Endothelial cell of umbilical vein (primary cell): ENCODE measurements at regions not wholly inside any gene's neighbourhood (a gene's known extent, or its start where the extent isn't known, plus 50 kb on each side); places are given as distances from the start of the nearest gene placed in this dataset.

Experiments
- BruUV-seq: library from RNA; stranded (reverse); fragments of 400-500 nt; replicated peaks from 2 replicates; lab custom pipeline; 2021; lab: Mats Ljungman, UMichigan
- CTCF ChIA-PET: fragments of 300-600, 350-600 bp; sonication (Branson Sonifier 250); formaldehyde crosslinking; loops from one replicate; lab custom pipeline; 2021; ENCODE audit warnings: antibody characterized with exemption, inconsistent platforms; lab: Charles Lee
- POLR2A ChIA-PET: fragments of 300-600, 350-600 bp; sonication (Branson Sonifier 250); formaldehyde crosslinking; loops from one replicate; lab custom pipeline; 2021; ENCODE audit warnings: antibody characterized with exemption, inconsistent platforms; lab: Charles Lee
- DNase-seq: peaks from one replicate; pipeline ENCODE4 v3.0.0-alpha.2; 2011; ENCODE audit warnings: low read depth, low spot score
- FAIRE-seq: peaks from 2 replicates; lab custom pipeline; 2011; peaks lifted over from hg19 to GRCh38; lab: Jason Lieb, UNC
- H2AFZ ChIP-seq: 2 replicates; pipeline ENCODE4 v1.6.0; 2012; ENCODE audit warnings: low read depth, low read length, control low read depth, inconsistent platforms
- H3K27ac ChIP-seq: 2 replicates; pipeline ENCODE4 v1.5.1; 2011; ENCODE audit warnings: low read depth, mild to moderate bottlenecking, control low read depth, low read length, moderate library complexity; ENCODE audit not compliant: insufficient read depth
- H3K27me3 ChIP-seq, 2 experiments: 2 replicates each; pipeline versions ENCODE4 v1.6.0 to v1.6.1; 2011; ENCODE audit warnings: low read length in 2 of 2, mixed read lengths in 1 of 2; ENCODE audit not compliant: control insufficient read depth in 2 of 2, insufficient read depth in 2 of 2
- H3K36me3 ChIP-seq, 2 experiments: 2 replicates in 1 of 2; 3 replicates in 1 of 2; pipeline ENCODE4 v1.5.1; 2011; ENCODE audit warnings: low read length in 2 of 2, mild to moderate bottlenecking in 1 of 2, moderate library complexity in 1 of 2; ENCODE audit not compliant: control insufficient read depth in 2 of 2, insufficient read depth in 2 of 2; ENCODE audit errors: extremely low read depth in 1 of 2
- H3K4me1 ChIP-seq: 3 replicates; pipeline ENCODE4 v1.5.1; 2011; ENCODE audit warnings: mild to moderate bottlenecking, low read length; ENCODE audit not compliant: control insufficient read depth, insufficient read depth; ENCODE audit errors: extremely low read depth
- H3K4me2 ChIP-seq: 2 replicates; pipeline ENCODE4 v1.6.1; 2011; ENCODE audit warnings: low read length, control low read depth, mixed read lengths; ENCODE audit not compliant: insufficient read depth
- H3K4me3 ChIP-seq, 3 experiments: fragments of 200-600 bp in 1 of 3; sonication (generic), shearing (Covaris generic) in 1 of 3; replicated peaks in 1 of 3; 2 replicates each; pipeline ENCODE4 v1.5.1; 2011 to 2016; ENCODE audit warnings: control low read depth in 3 of 3, low read length in 3 of 3, mild to moderate bottlenecking in 2 of 3, inconsistent platforms in 1 of 3, low read depth in 1 of 3, moderate library complexity in 1 of 3; ENCODE audit not compliant: insufficient read depth in 1 of 3
- H3K79me2 ChIP-seq: 2 replicates; pipeline ENCODE4 v1.6.0; 2012; ENCODE audit warnings: low read length, inconsistent platforms; ENCODE audit not compliant: control insufficient read depth, insufficient read depth
- H3K9ac ChIP-seq: replicated peaks from 2 replicates; pipeline ENCODE3; 2011; ENCODE audit warnings: low read length, control low read depth; ENCODE audit not compliant: insufficient read depth; ENCODE audit errors: extremely low read depth
- H3K9me1 ChIP-seq: replicated peaks from 3 replicates; pipeline ENCODE4 v1.6.0; 2011; ENCODE audit warnings: mild to moderate bottlenecking, low read length; ENCODE audit not compliant: control insufficient read depth, insufficient read depth; ENCODE audit errors: extremely low read depth
- H3K9me3 ChIP-seq: replicated peaks from 2 replicates; pipeline ENCODE4 v1.5.1; 2012; ENCODE audit warnings: low read length, inconsistent platforms; ENCODE audit not compliant: control insufficient read depth, insufficient read depth
- H4K20me1 ChIP-seq: replicated peaks from 2 replicates; pipeline ENCODE3; 2011; ENCODE audit warnings: mild to moderate bottlenecking, low read length; ENCODE audit not compliant: control insufficient read depth, insufficient read depth; ENCODE audit errors: extremely low read depth
- EZH2 ChIP-seq: IDR thresholded peaks from 2 replicates; pipeline ENCODE4 v1.6.1; 2012; ENCODE audit warnings: borderline replicate concordance, low read depth, mild to moderate bottlenecking, moderate library complexity, low read length, inconsistent platforms; ENCODE audit not compliant: severe bottlenecking
- FOS ChIP-seq: IDR thresholded peaks from 2 replicates; pipeline ENCODE4 v1.6.1; 2011; ENCODE audit warnings: mild to moderate bottlenecking, low read length, moderate library complexity, borderline replicate concordance; ENCODE audit not compliant: insufficient read depth
- GATA2 ChIP-seq: IDR thresholded peaks from 2 replicates; pipeline ENCODE4 v1.7.0; 2011; ENCODE audit warnings: low read depth, mild to moderate bottlenecking, moderate library complexity, mixed read lengths, low read length; ENCODE audit not compliant: insufficient read length, insufficient read depth
- JUN ChIP-seq: IDR thresholded peaks from 2 replicates; pipeline ENCODE4 v1.6.1; 2011; ENCODE audit warnings: borderline replicate concordance, low read depth; ENCODE audit not compliant: insufficient read length, insufficient read depth
- MYC ChIP-seq: IDR thresholded peaks from one replicate; pipeline ENCODE4 v1.6.1; 2011; ENCODE audit warnings: mild to moderate bottlenecking, low read depth, low read length
- POLR2A ChIP-seq: IDR thresholded peaks from 2 replicates; pipeline ENCODE4 v1.6.1; 2012; ENCODE audit warnings: low read depth, mild to moderate bottlenecking, control low read depth, low read length
- POLR2AphosphoS5 ChIP-seq: IDR thresholded peaks from 2 replicates; pipeline ENCODE4 v1.6.1; 2012; ENCODE audit warnings: low read depth, mild to moderate bottlenecking, control low read depth, low read length, moderate library complexity; ENCODE audit not compliant: insufficient read depth
- dilution Hi-C: fragments of 300-500 bp; cut with MboI; formaldehyde crosslinking; loops from one replicate; pipeline ENCODE4 v1.15.0; 2019; ENCODE audit warnings: low sequenced_read_pairs; ENCODE audit not compliant: extremely low pct_ligation_motif_present
- intact Hi-C: fragments of 100-400 bp; cut with micrococcal nuclease; formaldehyde crosslinking; loops from one replicate; pipeline ENCODE4 v1.10.0; 2022
- TF ChIP-seq, protein P1 (sequence below): IDR thresholded peaks from 2 replicates; pipeline ENCODE4 v1.6.1; 2011; ENCODE audit not compliant: insufficient read depth, insufficient read length
- TF ChIP-seq, protein P2 (sequence below), 2 donors: IDR thresholded peaks; 1 replicate in 1 of 2; 2 replicates in 1 of 2; pipeline ENCODE4 v1.5.1; 2011; ENCODE audit warnings: low read length in 2 of 2, mild to moderate bottlenecking in 2 of 2, moderate library complexity in 2 of 2, control low read depth in 1 of 2, inconsistent platforms in 1 of 2, low read depth in 1 of 2; ENCODE audit not compliant: insufficient read depth in 1 of 2; ENCODE audit errors: extremely low read depth in 1 of 2

DNA sequence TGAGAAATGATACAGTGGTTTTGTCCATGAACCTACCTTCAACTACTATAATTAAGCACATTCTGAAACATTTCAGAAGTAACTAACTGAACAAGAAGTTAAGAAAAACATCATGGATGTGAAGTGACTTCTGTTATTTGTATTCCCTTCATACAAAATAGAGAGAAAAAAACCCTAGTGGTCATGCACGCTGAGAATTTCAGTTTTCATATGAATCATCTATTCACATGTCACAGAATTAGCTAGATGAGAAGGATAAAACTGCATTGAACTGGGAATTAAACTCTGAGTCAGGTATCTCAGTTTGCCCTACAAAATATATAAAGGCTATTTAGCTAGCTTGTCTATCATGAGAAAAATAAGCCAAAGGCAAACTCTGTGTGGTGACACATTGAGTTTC lies 451.8 kb upstream of the FTMT start:
- ChIA-PET CTCF (no interaction called here), POLR2A (no interaction called here)
- H3K9ac ChIP-seq = no peak overlapping the region
- BruUV-seq = no TSS peak
- no peaks in the 10 kb centered on the region for H3K9me1 ChIP-seq
- H3K27me3 ChIP-seq = no peaks in the 10 kb centered on the region
- no peak overlapping the region for H3K27ac ChIP-seq
- H3K9me3 ChIP-seq = no peaks in the 10 kb centered on the region
- H3K79me2 ChIP-seq = no peaks in the 10 kb centered on the region
- H4K20me1 ChIP-seq = no peaks in the 10 kb centered on the region
- H3K4me3 ChIP-seq = no peak overlapping the region
- FAIRE-seq (no peak), DNase-seq (no peak)
- dilution Hi-C loops = no loop called here
- H2AFZ ChIP-seq = no peak overlapping the region
- intact Hi-C loops = no loop called here
- H3K4me1 ChIP-seq = no peaks in the 10 kb centered on the region
- H3K36me3 ChIP-seq = no peaks in the 10 kb centered on the region
- TF ChIP-seq EZH2 = no peak
- TF ChIP-seq POLR2AphosphoS5 = no peak
- no peak for TF ChIP-seq MYC
- TF ChIP-seq POLR2A = no peak
- TF ChIP-seq GATA2 = no peak
- H3K4me2 ChIP-seq = no peak overlapping the region

DNA sequence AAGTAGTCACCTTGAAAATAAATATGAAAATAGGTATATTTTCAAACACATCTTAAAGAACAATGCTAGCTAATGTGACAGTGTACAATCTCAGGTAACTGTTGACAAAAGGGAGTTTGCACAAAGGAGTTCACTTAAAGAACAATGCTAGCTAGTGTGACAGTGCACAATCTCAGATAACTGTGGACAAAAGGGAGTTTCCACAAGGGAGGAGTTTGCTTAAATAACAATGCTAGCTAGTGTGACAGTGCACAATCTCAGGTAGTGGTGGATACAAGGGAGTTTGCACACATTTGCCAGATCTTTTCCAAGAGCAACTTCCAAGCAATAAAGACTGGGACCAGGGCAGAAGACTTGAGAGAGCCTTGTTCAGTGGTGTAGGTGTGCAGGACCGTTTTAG lies 442.9 kb upstream of the FTMT start:
- Histone ChIP-seq H3K27ac (no peak overlapping the region), H3K9me3 (no peaks in the 10 kb centered on the region), H2AFZ (no peak overlapping the region), H3K36me3 (no peaks in the 10 kb centered on the region), H3K9me1 (no peaks in the 10 kb centered on the region), H3K27me3 (no peaks in the 10 kb centered on the region), H3K4me3 (no peak overlapping the region), H3K9ac (no peak overlapping the region), H3K4me1 (no peaks in the 10 kb centered on the region), H3K4me2 (no peak overlapping the region), H3K79me2 (no peaks in the 10 kb centered on the region), H4K20me1 (no peaks in the 10 kb centered on the region)
- intact Hi-C loops (no loop called here), dilution Hi-C loops (no loop called here)
- CTCF ChIA-PET = no interaction called here
- no TSS peak for BruUV-seq
- FAIRE-seq (no peak), DNase-seq (no peak)
- TF ChIP-seq POLR2A (no peak), JUN (no peak), MYC (no peak), GATA2 (no peak), EZH2 (no peak), FOS (no peak), POLR2AphosphoS5 (no peak)
- TF ChIP-seq, protein P1, sequence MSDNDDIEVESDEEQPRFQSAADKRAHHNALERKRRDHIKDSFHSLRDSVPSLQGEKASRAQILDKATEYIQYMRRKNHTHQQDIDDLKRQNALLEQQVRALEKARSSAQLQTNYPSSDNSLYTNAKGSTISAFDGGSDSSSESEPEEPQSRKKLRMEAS = no peak
- TF ChIP-seq, protein P2, sequence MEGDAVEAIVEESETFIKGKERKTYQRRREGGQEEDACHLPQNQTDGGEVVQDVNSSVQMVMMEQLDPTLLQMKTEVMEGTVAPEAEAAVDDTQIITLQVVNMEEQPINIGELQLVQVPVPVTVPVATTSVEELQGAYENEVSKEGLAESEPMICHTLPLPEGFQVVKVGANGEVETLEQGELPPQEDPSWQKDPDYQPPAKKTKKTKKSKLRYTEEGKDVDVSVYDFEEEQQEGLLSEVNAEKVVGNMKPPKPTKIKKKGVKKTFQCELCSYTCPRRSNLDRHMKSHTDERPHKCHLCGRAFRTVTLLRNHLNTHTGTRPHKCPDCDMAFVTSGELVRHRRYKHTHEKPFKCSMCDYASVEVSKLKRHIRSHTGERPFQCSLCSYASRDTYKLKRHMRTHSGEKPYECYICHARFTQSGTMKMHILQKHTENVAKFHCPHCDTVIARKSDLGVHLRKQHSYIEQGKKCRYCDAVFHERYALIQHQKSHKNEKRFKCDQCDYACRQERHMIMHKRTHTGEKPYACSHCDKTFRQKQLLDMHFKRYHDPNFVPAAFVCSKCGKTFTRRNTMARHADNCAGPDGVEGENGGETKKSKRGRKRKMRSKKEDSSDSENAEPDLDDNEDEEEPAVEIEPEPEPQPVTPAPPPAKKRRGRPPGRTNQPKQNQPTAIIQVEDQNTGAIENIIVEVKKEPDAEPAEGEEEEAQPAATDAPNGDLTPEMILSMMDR (IDR thresholded peaks at IDR 0.05; ENCODE audit: extremely low read depth in 1 of 2, insufficient read depth in 1 of 2, low read depth in 1 of 2, low read length in 2 of 2) = no peak
- POLR2A ChIA-PET = no interaction called here
